Middle frontal gyrus (tissue), 1 donor: ENCODE measurements at regions not wholly inside any gene's neighbourhood (a gene's known extent, or its start where the extent isn't known, plus 50 kb on each side); places are given as distances from the start of the nearest gene placed in this dataset.

Experiments used
- DNase-seq: peaks from one replicate; pipeline ENCODE4 v3.0.0-alpha.2; 2015; ENCODE audit warnings: low spot score; ENCODE audit errors: extremely low spot score

- no peak for DNase-seq
Measured at GRCh38 chr10:116792817-116793216, 50.5 kb upstream of the HSPA12A start.

DNA sequence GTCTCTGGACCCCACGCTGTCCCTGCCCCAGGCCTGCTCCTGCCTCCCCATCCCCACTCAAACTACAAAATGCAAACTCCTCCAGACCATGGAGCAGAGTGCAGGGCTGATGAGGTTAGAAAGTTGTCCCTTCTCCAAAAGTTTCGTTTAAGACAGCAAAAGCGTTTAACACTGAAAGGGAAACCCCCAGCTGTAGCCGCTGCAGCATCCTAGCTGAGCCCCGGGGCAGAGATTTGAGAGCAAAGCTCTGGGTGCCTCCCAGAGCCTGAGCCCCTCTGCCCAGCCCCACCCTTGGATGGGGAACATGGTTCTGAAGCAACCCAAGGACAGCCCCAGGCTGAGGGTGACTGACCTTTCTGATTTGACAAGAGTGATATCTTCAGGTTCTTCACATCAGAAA is 52.8 kb upstream of the ENO4 start:
- DNase-seq: no peak

GRCh38 chr10:116796910-116797513 is 52.3 kb upstream of the ENO4 start:
- peak; percentile 78 for DNase-seq

- no peak for DNase-seq
Measured at GRCh38 chr10:116798859-116799258, 50.4 kb upstream of the ENO4 start.
